ENCODE measurements at regions not wholly inside any gene's neighbourhood (a gene's known extent, or its start where the extent isn't known, plus 50 kb on each side); places are given as distances from the start of the nearest gene placed in this dataset.

DNA sequence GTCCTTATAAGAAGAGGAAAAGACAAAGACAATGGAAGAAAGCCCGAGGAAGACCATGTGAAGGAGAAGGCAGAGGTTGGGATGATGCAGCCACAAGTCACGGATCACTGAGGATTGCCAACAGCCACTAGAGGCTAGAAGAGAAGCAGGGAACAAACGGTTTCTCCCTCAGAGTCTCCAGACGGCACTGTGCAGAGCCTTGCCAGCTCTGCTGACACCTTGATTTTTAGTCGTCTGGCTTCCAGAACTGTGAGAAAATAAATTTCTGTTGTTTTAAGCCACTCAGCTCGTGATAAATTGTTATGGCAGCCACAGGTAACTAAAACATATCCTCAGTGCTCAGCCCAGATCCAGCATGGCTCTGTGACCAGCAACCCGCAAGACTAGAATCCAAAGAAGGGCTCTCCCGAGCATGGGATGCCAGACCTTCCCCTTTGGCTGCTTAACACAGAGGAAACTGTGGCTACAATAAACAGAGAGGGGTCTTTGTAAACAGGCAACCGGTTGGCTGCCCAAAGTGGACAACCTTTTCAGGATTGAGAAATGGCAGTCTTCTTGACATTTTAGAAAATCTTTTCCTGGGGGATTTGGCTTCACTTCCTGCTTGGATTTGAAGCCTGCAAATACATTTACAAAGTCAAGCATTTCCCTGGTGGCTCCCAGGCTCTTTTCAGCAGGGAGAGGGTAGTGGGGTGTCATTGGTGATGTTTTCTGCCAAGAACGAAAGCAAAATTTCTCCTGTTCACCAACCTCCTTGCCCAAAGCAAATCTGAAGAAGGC lies 88.7 kb upstream of the ADPGK start:
- TF ChIP-seq CTCF (IDR thresholded peaks at IDR 0.05; ENCODE audit: low read depth, low read length) (no peak), EZH2phosphoT487 (IDR thresholded peaks at IDR 0.05; ENCODE audit: low read depth) (no peak)
